Fibroblast of skin of scalp (primary cell): ENCODE measurements at regions not wholly inside any gene's neighbourhood (a gene's known extent, or its start where the extent isn't known, plus 50 kb on each side); places are given as distances from the start of the nearest gene placed in this dataset.
"Not testable (repeated sequence)": the region's sequence is repeated elsewhere in the genome, so short reads cannot be mapped to it uniquely, and the experiment has no call there.

Experiments
- DNase-seq: peaks from one replicate; pipeline ENCODE4 v3.0.0-alpha.2; 2013

GRCh38 chr11:86145439-86146156 is 76.7 kb upstream of the PICALM start:
- DNase-seq = no peak

- no peak for DNase-seq
Observed at GRCh38 chr11:86144846-86145245, 76.0 kb upstream of the PICALM start.

DNA sequence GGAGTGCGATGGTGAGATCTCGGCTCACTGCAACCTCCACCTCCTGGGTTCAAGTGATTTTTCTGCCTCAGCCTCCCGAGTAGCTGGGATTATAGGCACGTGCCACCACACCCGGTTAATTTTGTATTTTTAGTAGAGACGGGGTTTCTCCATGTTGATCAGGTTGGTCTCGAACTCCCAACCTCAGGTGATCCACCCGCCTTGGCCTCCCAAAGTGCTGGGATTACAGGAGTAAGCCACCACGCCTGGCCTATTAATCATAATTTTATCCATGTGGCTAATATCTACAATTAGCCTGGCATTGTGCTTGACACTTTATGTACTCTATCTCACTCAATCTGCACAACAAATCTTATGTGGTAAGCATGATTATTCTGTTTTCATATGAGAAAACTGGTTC is 75.2 kb upstream of the PICALM start:
- DNase-seq = not testable (repeated sequence)

DNA sequence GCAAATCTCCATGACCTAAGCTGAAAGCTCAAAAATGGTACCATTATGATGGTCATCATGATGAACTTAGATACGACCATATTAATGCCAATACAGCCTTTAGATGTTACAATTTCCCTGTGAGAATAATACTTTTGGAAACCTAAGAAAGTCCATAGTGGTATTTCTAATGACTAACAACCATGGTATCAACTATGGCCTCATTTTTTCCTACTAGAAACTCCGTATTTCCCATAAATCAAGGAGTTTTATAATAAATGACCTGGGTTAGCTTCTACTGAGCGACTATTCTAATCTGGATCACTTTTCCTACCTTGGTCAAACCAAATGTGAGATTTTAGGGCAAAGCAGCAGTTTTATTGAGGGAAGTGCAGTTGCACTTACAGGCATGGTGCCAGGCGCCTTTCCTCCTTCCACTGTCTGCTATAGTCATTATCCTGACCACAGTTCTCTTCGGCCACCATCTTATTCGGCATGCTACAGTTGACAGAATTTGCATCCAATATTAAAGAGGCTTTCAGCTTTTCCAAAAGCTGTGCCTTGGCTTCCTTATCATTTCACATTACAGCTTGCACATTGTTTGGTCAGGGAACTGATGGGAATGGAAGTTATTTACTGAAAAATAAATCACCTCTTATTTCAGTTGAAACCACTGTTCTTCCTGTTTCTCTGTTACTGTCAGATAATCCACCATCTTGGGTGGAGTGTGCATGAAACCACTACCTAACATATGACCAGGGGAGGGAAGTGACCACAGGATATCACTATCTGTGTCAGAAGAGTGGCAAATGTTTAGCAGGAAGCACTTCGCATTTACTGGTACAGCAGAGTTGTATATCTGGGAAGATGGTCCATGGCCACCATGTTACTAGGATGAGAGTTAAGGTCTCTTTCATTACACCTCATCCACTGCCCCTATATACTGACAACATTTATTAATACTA is 74.5 kb upstream of the PICALM start:
- DNase-seq = no peak

- DNase-seq = no peak
Observed at GRCh38 chr11:86142170-86142569, 73.3 kb upstream of the PICALM start.

GRCh38 chr11:86141727-86142126 is 72.8 kb upstream of the PICALM start:
- peak; percentile 11 for DNase-seq

GRCh38 chr11:86140334-86140990 is 71.6 kb upstream of the PICALM start:
- no peak for DNase-seq

DNA sequence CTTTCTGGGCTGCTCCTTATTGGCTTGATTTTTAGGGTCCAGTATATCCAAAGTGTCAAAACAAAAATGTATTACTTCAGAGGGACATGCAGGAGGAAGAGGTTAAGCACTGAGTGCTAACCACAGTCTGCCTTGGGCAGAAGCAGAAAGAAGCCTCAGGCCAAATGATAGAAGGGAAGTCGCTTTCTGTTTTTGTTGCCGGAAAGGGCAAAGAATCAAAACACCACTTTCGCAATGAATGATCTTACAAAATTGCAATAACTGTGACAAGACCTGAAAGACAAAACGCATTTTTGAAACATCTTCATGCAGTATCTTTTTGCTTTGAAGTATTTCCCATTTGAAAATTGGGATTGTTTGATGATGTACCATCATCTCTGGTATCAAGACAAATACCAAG is 70.1 kb upstream of the PICALM start:
- DNase-seq = no peak

- DNase-seq = no peak
Observed at GRCh38 chr11:86136538-86136937, 67.7 kb upstream of the PICALM start.

DNA sequence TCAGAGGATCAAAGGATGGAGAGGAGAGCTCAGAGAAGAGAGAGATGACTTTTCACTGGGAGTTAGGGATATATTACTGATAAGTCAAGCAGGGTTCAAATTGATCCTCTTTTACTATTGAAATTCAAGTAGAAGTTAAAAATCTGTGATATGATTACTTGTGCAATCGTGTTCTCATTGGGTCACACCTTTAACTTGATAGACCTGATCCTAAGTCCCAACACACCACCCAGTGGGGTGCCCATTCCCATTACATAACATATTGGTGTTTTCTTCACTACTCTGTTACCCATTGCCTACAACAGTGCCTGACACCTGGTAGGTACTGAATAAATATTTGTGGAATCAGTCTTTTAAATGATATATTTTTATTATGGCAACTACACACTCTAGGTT is 66.4 kb upstream of the PICALM start:
- DNase-seq = no peak

- DNase-seq = no peak
Observed at GRCh38 chr11:86134580-86135318, 65.9 kb upstream of the PICALM start.

DNA sequence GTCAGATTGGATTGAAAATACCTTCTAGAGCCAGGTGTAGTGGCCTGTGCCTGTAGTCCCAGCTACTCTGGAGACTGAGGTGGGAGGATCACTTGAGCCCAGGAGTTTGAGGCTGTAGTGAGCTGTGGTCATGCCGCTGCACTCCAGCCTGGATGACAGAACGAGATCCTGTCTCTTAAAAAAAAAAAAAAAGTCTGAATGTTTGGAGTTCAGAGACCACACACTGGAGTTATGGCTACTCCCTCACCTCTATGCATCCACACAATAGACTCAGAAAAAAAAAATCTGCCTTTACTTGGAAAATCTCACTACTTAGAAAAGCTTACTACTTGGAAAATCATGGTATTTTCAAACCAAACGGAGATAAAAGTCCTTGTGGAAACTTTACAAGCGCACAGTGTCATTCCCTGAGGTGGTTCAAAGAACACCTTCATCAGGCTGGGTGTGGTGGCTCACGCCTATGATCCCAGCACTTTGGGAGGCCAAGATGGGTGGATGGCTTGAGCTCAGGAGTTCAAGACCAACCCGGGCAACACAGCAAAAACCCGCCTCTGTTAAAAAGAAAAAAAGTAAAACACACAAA is 63.9 kb upstream of the PICALM start:
- no peak for DNase-seq

GRCh38 chr11:86129740-86130540 is 61.1 kb upstream of the PICALM start:
- DNase-seq = no peak

- DNase-seq = no peak
Observed at GRCh38 chr11:86128914-86129313, 60.0 kb upstream of the PICALM start.

DNA sequence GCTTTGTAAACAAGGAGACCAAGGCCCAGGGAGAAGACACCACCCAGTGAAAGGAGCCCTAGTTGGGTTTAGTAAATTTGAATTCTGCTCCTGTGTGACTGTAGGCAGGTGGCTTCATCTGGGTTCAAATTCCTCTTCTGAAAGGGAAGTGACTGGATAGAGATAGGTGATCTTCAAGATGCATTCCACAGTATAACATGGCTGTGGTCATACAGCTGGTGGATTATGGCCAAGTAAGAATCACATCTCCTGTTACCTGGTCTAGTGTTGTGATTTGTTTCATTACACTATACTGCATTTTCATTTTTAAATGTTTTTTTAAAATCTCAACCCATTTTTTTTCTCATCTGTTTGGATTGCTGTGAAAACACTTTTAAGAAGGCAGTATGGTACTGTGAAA is 58.0 kb upstream of the PICALM start:
- no peak for DNase-seq

DNA sequence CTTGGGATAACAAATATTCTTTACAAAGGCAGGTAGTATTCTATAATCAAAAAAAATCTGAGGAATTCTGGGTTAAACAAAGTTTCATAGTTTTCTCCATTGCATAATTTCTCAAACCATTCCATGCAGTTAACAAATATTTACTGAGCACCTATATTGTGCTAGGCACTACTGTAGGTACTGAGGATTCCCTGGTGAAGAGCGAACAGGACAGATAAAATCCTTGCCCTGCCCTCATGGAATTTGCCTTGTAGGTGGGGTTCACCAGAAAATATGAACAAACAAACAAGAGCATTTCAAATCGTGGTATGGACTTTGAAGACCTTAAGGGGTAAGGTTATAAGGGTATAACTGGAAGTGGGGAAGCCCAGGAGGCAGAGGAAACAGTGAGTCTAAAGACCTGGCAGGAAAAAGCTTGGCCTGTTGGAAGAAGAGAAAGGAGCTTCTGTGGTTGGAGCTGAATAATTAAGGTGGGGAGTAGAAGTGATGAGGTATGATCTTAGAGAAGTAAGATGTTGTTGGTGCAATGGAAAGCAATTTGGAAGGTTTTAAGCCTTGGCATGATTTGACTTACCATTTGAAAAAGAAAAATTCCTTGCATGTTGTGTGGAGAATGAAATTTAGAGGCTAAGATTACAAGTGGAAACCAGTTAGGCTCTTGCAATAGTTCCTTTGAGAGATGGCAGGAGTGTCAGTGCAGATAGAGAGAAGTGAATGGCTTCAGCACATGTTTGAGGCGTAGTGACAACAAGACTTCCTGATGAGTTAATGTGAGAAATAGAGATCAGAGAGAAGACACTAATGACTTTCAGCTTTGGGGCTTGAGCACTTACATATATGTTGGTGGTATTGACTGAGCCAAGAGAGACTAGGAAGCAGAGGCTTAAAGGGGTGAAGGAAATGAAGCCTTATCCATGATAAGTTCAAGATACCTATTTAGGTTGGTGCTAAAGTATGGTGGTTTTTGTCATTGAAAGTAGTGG is 55.7 kb upstream of the PICALM start:
- DNase-seq = no peak

- no peak for DNase-seq
Observed at GRCh38 chr11:86122773-86123172, 53.9 kb upstream of the PICALM start.

DNA sequence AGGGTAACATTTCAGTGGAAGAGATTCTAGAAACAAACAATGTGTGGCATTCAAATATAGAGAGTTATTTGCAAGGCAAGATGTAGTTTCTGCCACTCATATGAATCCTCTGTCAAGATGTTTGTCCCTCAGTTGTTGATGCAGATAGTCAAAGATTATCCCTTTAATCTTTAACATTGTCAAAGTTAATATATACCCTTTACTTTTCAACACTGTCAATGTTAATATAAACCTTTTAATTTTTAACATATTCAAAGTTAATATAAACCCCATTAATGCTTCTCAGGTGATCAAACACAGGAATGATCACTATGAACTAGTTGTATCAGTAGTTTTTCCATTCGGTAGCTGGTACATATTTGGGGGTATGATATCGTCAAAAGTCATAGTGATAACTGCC is 51.9 kb upstream of the PICALM start:
- DNase-seq = no peak

GRCh38 chr11:86119906-86120305 is 51.0 kb upstream of the PICALM start:
- DNase-seq = no peak

GRCh38 chr11:86119077-86119476 is 50.2 kb upstream of the PICALM start:
- no peak for DNase-seq
